CD4-positive, alpha-beta T cell treated with Interleukin-1 beta for 1 hour (primary cell): ENCODE measurements at regions not wholly inside any gene's neighbourhood (a gene's known extent, or its start where the extent isn't known, plus 50 kb on each side); places are given as distances from the start of the nearest gene placed in this dataset.
"Not testable (repeated sequence)": the region's sequence is repeated elsewhere in the genome, so short reads cannot be mapped to it uniquely, and the experiment has no call there.

Source experiments
- DNase-seq, 2 donors: peaks; one replicate each; pipeline ENCODE4 v3.0.0-alpha.2; 2020 to 2022

DNA sequence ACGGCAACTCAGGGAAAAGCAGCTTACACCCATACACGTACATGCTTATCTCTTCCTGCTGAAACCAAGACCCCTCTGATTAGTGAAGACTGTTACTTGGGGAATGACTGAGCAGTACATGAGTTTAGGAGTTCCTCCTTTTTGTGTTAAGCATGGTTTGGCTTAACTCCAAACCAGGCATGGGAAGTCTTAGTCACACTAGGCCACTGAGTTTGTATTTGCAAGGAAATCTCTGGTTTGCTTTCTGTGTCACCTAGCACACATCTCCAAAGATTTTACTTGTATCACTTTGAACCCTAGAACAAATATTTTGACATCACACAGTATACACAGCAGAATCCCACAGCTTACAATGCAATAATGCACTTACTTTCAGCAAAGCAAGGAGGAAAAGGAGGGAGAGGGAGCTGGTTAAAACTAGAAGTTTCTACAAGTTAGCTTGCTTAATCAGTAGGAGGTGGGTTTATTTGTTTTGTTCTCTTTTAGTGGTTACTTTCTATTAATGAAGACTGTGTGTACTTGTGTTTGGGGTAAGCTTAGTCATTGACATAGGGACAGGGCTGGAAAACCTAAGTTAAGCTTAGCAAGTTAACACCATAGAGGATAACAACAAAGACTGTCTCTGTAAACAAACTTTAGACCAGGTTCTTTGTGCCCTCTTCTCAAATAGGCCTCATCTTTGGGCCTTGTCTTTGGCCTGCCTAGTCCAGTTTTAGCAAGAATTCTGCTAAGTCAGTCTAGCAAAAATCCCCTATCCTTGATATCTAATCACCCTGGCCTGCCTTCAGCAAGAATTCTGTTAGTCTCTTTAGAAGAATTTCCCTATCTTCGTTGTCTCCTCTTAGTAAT lies 219.4 kb downstream of the MREG start:
- DNase-seq: peak; percentile 1 to 34

DNA sequence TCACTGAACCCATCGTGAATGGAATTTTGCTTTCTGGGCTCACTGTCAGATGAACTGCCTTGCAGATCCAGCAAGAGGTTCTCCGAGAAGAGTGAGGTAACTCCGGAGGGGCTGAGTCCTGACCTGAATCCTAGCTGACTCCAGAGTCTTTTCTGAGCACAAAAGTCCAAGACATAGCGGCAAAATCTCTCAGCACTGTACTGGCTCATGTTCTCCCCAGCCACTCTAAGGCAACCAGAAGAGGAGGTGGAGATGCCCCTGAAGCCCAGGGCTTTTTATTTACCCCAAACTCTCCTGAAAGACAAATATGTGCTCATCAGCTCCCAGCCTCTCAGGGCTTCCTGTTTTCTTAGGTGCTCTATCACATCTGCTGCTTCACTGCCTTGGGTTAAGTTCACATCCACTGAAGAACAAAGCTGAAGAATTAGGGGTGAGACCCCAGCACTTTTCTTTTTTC lies 221.8 kb downstream of the MREG start:
- DNase-seq: no peak

DNA sequence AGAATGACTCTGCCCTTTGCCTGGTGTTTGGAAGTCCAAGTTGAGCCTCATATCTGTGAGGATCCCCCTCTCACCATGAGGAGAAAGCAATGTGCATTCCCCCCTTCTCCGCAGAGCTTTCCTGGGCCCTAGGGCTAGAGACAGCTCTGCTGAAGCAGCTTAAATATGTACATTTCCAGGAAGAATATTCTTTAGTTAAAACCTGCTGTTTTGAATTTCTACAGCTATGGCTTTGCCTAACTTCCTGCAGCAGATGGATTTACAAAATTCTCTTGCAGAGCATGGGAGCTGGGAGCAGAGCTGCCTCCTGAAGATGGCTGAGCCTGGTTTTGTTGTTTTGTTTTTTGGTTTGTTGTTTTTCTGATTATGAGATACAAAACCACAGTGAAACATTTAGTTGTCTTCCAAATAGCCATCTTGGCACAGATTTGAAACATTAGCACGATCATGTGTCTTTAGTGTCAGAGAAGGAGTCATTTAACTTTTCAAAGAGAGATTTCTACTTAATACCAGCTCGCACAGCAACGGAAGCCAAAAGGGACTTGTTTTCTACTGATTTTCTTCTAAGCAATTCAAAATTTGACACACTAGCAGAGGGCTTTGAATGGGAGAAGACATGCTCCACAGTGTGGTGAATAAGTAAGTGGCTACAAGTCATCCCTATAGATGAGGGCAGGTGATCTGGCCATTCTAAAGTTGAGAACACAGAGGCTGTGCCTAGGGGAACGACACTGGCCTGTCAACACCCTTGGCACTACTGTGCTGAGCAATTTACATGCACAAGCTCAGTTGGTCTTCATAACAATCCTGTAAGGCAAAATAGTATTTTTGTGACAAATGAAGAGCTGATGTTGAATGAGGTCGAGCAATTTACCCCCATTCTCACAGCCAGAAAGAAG lies 222.6 kb downstream of the MREG start:
- no peak for DNase-seq

DNA sequence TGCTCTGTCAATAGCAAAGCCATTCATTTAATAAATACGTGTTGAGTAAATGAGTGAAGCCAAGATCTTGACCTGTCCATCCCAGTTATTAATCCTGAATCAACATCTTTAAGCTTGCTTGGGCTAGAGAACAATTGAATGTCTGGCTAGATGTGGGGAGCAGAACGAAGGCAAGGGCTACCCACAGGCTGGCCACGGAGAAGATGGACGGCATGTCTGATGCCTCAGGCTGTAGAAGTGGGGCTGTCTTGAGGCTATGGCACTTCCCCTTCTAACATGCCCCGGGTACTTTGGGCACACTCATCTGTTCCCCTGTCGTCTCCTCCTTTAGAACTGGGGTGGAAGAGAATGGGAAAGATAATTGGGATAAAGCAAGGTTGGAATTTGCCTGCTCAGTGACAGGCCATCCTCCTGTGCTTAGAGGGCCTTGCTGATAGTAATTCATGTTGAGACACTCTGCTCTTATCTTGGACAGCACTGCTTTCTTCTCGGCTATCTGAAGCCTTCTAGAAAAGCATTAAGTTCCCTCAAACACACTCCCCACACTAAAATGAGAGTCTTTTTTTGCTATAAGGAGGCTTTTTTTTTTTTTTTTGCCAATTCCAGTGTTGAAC lies 225.7 kb downstream of the MREG start:
- DNase-seq: no peak

DNA sequence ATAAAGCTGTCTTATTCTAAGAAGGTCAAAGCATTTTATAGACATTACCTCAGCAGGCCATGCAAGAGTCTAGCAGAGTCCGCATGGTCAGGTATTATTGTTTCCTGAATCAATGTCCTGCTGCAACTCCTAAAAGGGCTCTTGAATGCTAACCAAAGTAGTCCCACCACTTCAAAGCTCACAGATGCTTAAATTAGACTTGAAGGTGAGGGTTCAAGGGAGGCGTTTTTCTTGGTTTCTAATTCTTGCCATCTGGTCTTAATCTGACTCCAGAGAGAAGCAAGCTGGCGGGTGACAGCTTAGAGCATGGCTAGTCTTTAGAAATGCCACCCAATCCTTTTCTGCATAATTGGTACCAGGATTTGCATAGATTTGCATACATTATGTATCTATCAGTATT lies 226.3 kb downstream of the MREG start:
- no peak for DNase-seq

DNA sequence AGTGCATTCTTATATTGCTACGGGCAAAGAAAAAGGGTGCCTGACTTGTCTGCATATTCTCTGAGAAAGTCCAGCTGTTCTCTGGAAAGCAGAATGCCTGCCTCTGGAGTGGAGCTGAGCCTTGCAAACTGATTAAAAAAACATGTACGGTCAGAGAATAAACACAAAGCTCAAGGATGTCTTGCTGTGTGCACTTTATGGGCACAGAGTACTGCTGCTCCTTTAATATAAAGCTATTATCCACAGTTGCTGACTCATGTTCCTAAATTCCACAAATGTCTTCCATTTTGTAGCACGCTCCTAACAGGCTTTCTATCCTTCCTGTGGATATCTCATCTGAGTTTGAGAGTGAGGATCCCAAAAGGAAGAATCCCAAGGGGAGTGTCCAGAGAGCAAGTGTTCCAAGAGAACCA lies 229.0 kb downstream of the MREG start:
- DNase-seq: no peak

DNA sequence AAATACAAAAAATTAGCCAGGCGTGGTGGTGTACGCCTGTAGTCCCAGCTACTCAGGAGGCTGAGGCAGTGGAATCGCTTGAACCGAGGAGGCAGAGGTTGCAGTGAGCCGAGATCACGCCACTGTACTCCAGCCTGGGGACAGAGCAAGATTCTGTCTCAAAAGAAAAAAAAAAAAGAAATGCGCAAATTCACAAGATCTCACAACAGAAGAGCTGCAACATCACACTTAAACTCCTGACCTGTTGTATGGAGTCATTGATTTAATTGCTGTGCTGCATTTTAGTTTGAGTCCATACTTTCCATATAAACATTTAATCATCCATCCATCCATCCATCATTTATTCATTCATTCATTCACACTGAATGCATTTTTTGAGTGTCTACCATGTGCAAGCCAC lies 229.7 kb downstream of the MREG start:
- not testable (repeated sequence) for DNase-seq

DNA sequence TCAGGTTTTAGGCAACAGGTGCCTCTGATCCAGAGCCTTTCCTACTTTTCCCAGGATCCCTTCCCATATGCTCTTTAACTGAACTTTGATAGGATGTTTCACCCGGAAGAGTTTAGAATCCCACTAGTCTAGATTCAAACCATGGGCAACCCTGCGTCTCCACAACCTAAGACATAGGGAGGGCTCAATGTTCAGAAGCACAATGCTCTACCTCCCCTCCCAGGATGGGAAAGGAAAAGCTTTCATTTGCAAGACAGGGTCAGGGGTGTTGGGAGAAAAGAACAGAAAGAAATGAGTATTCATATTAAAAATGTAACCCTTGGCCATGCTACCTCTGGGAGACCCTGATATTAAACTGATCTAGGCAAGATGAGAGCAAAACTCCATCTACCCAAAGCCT lies 230.4 kb downstream of the MREG start:
- DNase-seq: no peak

DNA sequence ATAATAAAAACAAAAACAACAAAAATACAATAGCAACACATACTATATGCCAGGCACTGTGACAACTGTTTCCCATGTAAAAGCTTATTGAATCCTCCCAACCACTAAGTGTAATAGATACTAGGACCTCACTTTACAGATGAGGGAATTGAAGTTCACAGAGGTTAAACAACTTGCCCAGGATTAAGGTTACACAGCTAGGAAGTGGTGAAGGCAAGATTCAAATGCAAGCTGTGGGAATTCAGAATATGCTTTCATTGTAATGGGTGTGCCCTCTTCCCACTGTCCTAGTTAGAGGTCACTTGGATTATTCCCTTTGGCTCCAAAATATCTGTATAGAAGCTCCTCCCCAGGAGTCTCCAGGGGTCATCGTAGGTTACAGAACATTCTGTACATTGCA lies 231.1 kb downstream of the MREG start:
- no peak for DNase-seq

DNA sequence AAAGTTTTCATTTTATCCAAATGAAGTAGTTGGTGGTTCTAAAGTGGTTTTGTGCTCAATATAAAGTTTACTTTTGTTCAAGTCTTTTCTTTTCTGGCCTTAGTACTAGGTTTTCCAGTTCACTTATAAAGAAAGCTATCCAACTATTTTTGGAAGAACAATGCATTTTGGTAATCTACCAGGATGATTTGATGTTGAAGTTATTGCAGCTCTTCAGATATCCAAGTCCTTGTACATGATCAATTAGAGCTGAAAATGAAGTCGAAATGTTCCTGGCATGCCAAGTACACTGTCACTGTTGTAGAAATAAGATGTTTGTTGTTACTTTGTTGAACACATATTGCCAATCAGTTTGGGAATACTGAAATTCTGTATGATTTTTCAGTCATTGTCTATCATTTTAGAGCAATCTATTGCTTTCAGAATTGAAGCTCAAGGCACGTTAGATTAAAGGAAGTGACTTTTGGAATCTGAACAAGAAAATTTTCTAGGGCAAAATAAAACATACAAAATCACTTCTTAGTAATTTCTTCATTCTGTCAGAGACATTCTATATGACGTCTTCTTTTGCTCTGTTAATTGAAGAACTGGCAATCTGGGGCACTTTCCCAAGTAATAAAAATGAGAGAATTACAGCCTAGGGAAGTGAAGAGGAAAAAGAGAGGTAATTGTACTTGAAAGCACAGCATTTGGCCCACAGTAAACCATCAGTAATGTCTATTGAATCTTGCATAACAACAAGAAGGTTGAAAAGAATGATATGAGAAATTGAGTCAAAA lies 232.3 kb downstream of the MREG start:
- no peak for DNase-seq

DNA sequence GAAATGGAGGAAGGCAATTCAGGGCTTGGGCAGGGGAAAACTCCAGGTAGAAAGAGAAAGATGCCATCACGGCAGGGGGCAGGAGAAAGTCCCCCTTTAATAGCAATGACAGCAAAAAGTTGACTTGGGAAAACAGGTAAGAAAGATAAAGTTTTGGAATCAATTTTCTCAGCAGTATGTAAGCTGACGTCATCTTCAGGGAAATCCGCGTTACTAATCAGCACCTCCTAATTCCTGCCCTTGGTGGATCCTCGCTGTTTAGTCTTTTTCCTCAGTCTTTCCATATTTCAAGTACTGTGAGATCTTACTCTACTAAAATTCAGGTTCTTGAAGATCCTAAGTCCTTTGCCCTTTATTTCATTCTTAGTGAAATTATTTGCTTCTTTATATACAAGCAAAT lies 233.0 kb downstream of the MREG start:
- no peak for DNase-seq

DNA sequence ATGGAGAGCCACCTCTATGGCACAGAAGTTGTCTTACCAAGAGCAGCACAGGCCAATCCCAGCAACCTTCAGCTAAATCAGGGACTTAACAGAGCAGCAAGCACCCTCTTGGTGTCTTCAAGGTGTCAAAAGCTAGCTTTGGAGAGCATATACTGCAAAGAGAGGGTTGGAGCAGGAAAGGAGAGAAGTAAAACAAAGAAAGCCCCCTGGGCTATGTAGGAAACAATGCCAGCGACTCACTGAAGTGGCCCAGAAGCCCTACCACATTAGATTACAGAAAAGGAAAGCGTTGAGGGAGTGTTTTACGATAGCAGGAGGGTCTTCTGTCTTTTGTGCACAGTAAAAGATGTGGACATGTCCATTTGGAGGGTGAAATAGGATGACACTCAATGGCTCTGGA lies 233.4 kb downstream of the MREG start:
- DNase-seq: no peak

DNA sequence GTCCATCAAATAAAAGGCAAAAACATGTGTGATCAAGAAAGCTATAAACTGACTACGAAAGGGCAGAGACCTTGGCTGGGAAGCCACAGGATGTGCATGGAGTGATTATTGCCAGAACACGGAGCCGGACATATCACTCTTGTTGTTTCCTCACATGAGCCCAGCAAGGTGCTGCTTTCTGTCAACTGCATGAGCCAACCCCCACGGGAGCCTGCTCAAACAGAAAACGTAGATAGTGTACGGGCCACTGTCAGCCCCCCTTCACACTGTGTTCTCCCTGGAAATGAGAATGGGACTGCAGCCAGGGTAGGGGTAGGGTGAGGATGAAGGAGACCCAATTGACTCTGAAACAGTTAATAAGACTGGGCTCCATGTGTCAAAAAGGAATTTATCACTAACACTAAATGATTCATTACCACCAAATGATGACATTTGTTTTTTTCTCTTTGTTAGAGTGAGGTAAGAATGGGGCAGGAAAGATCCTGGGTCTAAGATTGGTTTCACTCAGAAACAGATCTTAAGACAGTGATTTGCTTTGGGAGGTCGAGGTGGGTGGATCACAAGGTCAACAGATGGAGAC lies 235.8 kb downstream of the MREG start:
- DNase-seq: no peak

DNA sequence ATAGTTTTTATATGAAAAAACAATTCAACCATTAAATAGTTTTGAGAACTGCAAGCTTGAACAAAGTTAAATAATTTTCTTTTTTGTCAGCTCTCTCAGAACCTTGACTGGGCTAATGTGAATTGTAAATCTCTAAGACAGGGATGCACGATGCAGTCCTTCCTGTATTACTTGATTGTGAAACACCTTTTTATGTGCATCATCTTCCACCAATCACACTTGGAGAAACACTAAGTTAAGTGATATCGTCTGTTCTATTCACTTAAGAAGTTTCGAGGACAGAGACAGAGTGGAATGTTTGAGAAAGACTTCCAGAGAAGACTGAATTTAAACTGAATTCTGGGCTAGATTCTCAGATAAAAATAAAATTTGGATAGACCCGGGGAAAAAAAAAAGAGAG lies 238.2 kb downstream of the MREG start:
- DNase-seq: no peak

DNA sequence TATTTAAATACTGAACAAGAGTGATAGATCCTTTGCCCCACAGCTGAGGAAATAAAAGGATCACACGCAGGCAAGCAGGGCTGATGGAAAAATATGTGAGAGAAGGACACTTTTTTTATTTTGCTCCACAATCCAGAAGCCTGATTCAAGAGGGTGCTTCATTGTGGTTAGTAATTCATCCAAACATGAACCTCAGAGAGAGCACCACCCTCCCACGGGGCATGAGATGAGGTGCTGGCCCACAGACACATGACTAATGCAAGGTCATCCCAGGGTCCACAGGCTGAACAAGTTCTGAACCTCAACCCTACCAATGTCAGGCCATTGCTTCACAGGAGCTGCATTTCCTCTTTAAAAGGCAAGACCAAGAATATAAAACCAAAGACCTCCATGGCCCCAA lies 239.6 kb downstream of the MREG start:
- DNase-seq: peak in 1 of 2 donors; percentile 49

DNA sequence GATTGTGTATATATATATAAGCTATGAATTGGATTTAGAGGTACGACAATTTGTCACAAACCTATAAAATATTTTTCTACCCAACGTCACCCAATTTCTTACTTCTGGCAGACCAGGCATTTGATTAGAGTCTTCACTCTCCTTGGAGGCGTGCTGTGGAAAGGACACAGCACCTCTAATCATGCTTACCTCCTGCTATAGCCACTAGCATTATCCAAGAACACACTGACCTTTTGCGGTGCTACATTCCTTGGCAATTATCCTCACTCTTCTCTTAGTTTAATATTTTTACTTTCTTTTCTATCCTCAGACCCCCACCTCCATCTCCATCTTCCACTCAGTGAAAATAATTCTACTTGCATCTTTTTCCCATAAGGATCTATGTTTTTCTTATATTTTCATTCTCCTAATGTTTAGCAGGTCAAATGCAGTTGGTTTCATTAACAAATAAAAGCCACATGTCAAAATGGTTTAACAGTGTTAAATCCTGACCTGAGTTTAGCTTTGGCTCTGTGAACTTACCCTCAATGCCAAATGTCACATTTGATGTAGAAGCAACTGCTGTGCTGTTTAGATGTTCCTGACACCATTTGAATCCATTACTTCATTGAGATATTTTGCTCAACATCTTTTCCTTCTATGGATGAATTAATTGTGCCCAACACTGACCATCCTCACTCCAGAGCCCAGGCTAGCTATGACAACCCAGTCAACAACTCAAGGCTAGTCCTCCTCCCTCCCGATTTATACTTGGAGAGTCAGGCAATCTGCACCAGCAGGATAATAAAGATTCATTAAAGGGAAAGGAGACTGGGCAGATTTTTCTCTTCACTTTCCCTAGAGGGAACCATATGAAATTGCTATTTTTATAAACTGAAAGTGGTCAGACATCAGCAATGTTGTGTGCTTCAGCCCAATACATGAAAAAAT lies 240.5 kb downstream of the MREG start:
- no peak for DNase-seq

DNA sequence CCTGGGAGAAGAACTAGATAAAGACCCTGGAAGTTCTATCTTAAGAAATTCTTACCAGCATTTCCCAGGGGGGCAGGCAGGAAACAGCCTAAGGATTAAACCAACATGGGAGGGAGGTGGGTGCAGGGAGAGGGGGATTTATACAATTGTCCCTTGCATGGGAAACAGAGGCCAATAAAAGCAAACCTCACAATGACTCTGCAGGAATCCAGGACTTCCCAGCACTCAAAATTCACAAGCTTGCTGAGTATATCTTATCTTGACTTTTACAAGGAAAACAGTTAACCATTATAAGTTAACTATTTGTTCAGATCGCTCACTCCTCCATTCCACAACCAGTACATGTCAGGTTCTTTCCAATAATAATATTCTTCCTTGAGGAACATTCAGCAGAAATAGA lies 241.3 kb downstream of the MREG start:
- DNase-seq: no peak

DNA sequence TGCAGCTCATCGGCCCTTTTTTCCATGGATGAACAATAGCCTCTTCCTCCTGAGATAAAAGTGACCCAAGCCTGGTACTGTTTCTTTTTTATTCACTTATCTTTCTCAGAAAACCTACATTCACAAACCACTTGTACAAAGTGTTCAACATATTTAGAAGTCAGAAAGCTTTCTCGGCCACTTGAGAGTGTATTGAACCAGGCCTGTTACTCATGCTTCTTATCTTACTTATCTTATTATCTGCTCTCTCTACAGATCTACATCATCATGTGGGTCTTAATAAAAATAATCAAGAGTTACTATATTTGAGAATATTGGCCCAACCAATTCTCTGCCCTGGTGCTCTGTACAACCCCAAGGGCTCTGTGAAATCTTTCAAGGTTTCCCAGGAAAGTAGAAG lies 242.1 kb downstream of the MREG start:
- no peak for DNase-seq

DNA sequence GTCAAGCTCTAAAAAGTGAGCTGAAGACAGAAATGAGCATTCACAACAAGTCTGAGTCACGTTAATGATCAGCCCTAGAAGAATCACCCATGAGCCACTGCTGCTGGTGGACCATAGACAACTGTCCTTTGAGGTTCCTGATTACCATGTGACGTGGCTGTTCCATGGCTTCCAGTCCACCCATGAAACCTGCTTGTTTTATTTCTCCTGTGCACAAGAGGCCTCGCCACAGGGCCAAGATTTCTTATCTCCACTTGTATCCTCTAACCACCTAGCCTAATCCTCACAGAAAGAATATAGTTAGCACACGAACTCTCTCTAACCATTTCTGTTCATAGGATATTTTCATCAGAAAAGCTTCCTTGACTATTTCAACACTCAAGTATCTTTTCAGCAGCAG lies 242.7 kb downstream of the MREG start:
- DNase-seq: no peak

DNA sequence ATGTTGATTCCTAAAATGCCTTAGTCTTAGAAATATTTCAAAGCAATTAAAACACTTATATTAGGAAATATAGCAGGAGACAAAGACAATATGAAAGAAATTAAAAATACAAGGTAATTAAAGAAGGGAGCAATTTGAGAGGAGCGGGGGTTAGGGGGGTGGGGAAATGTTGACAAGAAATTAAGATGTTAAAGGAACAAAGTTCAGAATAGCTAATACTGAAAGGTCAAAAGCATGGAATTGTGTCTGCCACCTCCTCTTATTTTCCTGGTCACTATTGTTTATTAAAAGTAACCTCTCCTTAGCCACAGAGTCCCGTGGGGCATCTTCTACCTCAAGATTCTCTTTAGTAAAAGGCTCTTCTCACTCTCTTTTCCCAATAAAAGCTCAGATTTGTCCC lies 244.1 kb downstream of the MREG start:
- DNase-seq: no peak

DNA sequence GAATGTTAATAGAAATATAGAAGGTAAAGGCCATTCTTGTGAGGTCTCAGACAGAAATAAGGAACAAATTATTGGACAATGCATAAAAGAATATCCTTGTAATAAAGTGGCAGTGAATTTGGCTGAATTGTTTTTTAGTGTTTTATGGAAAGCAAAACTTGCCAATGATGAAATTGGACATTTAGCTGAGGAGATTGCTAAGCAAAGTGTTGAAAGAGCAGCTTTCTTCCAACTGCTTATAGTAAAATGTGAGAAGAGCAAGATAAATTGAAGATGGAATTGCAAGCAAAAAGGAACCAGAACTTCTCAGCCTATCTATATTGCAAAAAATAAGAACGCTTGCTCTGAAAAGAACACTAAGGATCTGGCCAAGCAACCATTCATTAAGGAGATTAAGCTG lies 245.7 kb downstream of the MREG start:
- DNase-seq: no peak
